GM12878 (cell line): ENCODE measurements at regions not wholly inside any gene's neighbourhood (a gene's known extent, or its start where the extent isn't known, plus 50 kb on each side); places are given as distances from the start of the nearest gene placed in this dataset.

Experiments used
- ATAC-seq: fragments of 200-7000 bp; cut with Tn5 transposase; 3 replicates; pipeline ENCODE4 v1.9.1; 2020; ENCODE audit warnings: mild to moderate bottlenecking, moderate library complexity
- BruUV-seq: library from RNA; stranded (reverse); fragments of 400-500 nt; replicated peaks from 2 replicates; lab custom pipeline; 2021; lab: Mats Ljungman, UMichigan
- CTCF ChIA-PET: fragments of 300-600 bp; sonication (Branson Sonifier 250); formaldehyde crosslinking; extraction: SDS; loops from one replicate; lab custom pipeline; 2021; ENCODE audit warnings: inconsistent platforms; lab: Yijun Ruan, JAX
- POLR2A ChIA-PET: fragments of 350-600 bp; formaldehyde crosslinking; extraction: SDS; loops from one replicate; lab custom pipeline; 2021; ENCODE audit warnings: inconsistent platforms; lab: Charles Lee
- RAD21 ChIA-PET: fragments of 300-600 bp; sonication (Branson Sonifier 250); formaldehyde crosslinking; loops from one replicate; lab custom pipeline; 2023; ENCODE audit warnings: antibody characterized with exemption; ENCODE audit not compliant: unreplicated experiment; lab: Charles Lee
- SMC1A ChIA-PET: fragments of 300-600 bp; sonication (Branson Sonifier 250); formaldehyde crosslinking; loops from one replicate; lab custom pipeline; 2023; ENCODE audit not compliant: unreplicated experiment, uncharacterized antibody; lab: Charles Lee
- DNase-seq: peaks from one replicate; pipeline ENCODE4 v3.0.0-alpha.2; 2011; ENCODE audit warnings: low read depth, low spot score
- FAIRE-seq: peaks from 3 replicates; lab custom pipeline; 2011; peaks lifted over from hg19 to GRCh38; lab: Jason Lieb, UNC
- H2AFZ ChIP-seq: 2 replicates; pipeline ENCODE4 v1.6.0; 2011; ENCODE audit warnings: low read depth, low read length, control low read depth; ENCODE audit not compliant: control insufficient read depth
- H3K27ac ChIP-seq: 2 replicates; pipeline ENCODE4 v1.5.1; 2011; ENCODE audit warnings: control low read depth; ENCODE audit not compliant: control insufficient read depth, insufficient read depth
- H3K27me3 ChIP-seq, 2 experiments: replicated peaks in 1 of 2; 2 replicates each; pipeline versions ENCODE4 v1.6.0 to v1.6.1; 2011; ENCODE audit warnings: low read length in 1 of 2; ENCODE audit not compliant: control insufficient read depth in 2 of 2, insufficient read depth in 2 of 2
- H3K36me3 ChIP-seq, 2 experiments: 2 replicates each; pipeline ENCODE4 v1.5.1; 2011; ENCODE audit warnings: low read length in 1 of 2; ENCODE audit not compliant: control insufficient read depth in 2 of 2, insufficient read depth in 2 of 2
- H3K4me1 ChIP-seq: 2 replicates; pipeline ENCODE4 v1.6.1; 2011; ENCODE audit warnings: mild to moderate bottlenecking, low read length, moderate library complexity, mixed read lengths; ENCODE audit not compliant: control insufficient read depth, insufficient read depth
- H3K4me2 ChIP-seq: 2 replicates; pipeline ENCODE4 v1.6.0; 2011; ENCODE audit warnings: control low read depth; ENCODE audit not compliant: control insufficient read depth, insufficient read depth
- H3K4me3 ChIP-seq: fragments of 200-600 bp; sonication (generic); 2 replicates; pipeline ENCODE4 v1.5.1; 2016
- H3K79me2 ChIP-seq: 2 replicates; pipeline ENCODE4 v1.6.0; 2011; ENCODE audit warnings: low read length; ENCODE audit not compliant: control insufficient read depth, insufficient read depth
- H3K9ac ChIP-seq: 2 replicates; pipeline ENCODE4 v1.8.0; 2011; ENCODE audit warnings: low read length, control low read depth, mixed read lengths; ENCODE audit not compliant: control insufficient read depth, insufficient read depth
- H3K9me3 ChIP-seq: replicated peaks from 3 replicates; pipeline ENCODE4 v1.5.1; 2011; ENCODE audit warnings: mild to moderate bottlenecking, low read length; ENCODE audit not compliant: control insufficient read depth, insufficient read depth
- H4K20me1 ChIP-seq: 2 replicates; pipeline ENCODE4 v1.6.0; 2011; ENCODE audit not compliant: control insufficient read depth, insufficient read depth
- EZH2 ChIP-seq: IDR thresholded peaks from 2 replicates; pipeline ENCODE4 v1.6.1; 2012; ENCODE audit warnings: low read depth, mild to moderate bottlenecking, control low read depth, inconsistent platforms, low read length, borderline replicate concordance; ENCODE audit not compliant: control insufficient read depth
- FOS ChIP-seq: IDR thresholded peaks from 3 replicates; pipeline ENCODE4 v1.6.1; 2011; ENCODE audit warnings: borderline replicate concordance; ENCODE audit not compliant: insufficient read length; ENCODE audit errors: extremely low read depth
- MTA2 ChIP-seq: fragments of 450-650 bp; IDR thresholded peaks from 2 replicates; pipeline ENCODE4 v1.6.1; 2016; ENCODE audit warnings: low read depth, mild to moderate bottlenecking, moderate library complexity
- PAX8 ChIP-seq: fragments of 450-650 bp; IDR thresholded peaks from 2 replicates; pipeline ENCODE4 v1.6.1; 2017; ENCODE audit warnings: mild to moderate bottlenecking, moderate library complexity
- YY1 ChIP-seq: IDR thresholded peaks from 2 replicates; pipeline ENCODE4 v1.6.1; 2011; ENCODE audit warnings: low read depth, mild to moderate bottlenecking, low read length
- ZNF24 ChIP-seq: fragments of 450-650 bp; IDR thresholded peaks from 2 replicates; pipeline ENCODE4 v1.6.1; 2017; ENCODE audit warnings: antibody characterized with exemption, mild to moderate bottlenecking
- ZSCAN29 ChIP-seq: fragments of 450-650 bp; IDR thresholded peaks from 2 replicates; pipeline ENCODE4 v1.6.1; 2017; ENCODE audit warnings: mild to moderate bottlenecking, moderate library complexity
- WGBS: methylation state at CpG from one replicate; pipeline ENCODE4 v1.1.6; 2016; ENCODE audit warnings: low lambda C conversion rate; ENCODE audit not compliant: insufficient replicate concordance, insufficient coverage; ENCODE audit errors: missing lambda C conversion rate; 5-methylcytosine and 5-hydroxymethylcytosine counted together
- in situ Hi-C: fragments of 300-500 bp; cut with MboI; formaldehyde crosslinking; loops from 9 replicates; pipeline ENCODE4 v1.14.3; 2018; ENCODE audit warnings: mixed read lengths
- intact Hi-C: fragments of 100-400 bp; cut with micrococcal nuclease; formaldehyde crosslinking; loops from one replicate; pipeline ENCODE4 v1.14.2; 2022; ENCODE audit not compliant: unreplicated experiment
- TF ChIP-seq, protein P1 (sequence below): fragments of 450-650 bp; IDR thresholded peaks from 2 replicates; pipeline ENCODE4 v1.6.1; 2016; ENCODE audit warnings: mild to moderate bottlenecking
- TF ChIP-seq, protein P2 (sequence below): fragments of 450-650 bp; IDR thresholded peaks from 2 replicates; pipeline ENCODE4 v1.6.1; 2017; ENCODE audit warnings: mild to moderate bottlenecking, moderate library complexity

DNA sequence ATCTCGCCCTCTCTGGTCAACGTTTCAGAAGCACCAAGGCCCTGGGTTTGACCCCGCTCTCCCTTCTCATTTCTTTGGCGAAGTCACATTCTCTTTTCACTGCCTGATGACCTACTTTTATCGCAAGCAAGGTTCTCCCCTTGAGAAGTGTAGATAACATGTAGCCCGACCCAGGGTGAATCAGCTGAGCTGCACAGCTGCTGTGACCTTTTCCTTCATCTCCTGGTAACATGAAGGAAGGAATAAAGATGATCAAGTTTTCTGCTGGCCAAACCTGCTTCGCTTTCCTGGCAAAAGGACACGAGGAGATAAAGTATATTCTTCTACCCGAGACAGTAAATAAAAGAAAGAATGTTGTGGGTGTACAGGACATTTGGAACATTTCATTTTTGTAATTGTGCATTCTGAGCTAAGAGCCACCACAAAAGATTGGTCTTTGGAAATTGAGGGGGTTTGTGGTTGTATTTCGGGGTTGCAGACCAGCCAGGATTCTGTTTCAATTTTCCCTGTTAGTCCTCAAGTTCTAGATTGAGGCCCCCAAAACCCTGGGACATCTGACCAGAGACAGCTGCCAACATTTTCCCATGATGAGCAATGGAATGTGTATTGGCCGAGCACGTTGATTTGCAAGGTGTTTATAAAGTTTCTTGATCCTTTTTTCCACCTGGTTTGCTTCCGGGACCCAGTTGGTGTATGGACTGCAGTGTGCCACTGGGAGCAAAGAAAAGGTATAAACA lies 155.1 kb upstream of the ZNF462 start:
- TF ChIP-seq, protein P1, sequence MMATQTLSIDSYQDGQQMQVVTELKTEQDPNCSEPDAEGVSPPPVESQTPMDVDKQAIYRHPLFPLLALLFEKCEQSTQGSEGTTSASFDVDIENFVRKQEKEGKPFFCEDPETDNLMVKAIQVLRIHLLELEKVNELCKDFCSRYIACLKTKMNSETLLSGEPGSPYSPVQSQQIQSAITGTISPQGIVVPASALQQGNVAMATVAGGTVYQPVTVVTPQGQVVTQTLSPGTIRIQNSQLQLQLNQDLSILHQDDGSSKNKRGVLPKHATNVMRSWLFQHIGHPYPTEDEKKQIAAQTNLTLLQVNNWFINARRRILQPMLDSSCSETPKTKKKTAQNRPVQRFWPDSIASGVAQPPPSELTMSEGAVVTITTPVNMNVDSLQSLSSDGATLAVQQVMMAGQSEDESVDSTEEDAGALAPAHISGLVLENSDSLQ: no peak
- TF ChIP-seq ZSCAN29: no peak
- TF ChIP-seq MTA2: no peak
- TF ChIP-seq EZH2: no peak
- no peak for TF ChIP-seq ZNF24
- no peak for TF ChIP-seq FOS
- TF ChIP-seq YY1: no peak
- TF ChIP-seq, protein P2, sequence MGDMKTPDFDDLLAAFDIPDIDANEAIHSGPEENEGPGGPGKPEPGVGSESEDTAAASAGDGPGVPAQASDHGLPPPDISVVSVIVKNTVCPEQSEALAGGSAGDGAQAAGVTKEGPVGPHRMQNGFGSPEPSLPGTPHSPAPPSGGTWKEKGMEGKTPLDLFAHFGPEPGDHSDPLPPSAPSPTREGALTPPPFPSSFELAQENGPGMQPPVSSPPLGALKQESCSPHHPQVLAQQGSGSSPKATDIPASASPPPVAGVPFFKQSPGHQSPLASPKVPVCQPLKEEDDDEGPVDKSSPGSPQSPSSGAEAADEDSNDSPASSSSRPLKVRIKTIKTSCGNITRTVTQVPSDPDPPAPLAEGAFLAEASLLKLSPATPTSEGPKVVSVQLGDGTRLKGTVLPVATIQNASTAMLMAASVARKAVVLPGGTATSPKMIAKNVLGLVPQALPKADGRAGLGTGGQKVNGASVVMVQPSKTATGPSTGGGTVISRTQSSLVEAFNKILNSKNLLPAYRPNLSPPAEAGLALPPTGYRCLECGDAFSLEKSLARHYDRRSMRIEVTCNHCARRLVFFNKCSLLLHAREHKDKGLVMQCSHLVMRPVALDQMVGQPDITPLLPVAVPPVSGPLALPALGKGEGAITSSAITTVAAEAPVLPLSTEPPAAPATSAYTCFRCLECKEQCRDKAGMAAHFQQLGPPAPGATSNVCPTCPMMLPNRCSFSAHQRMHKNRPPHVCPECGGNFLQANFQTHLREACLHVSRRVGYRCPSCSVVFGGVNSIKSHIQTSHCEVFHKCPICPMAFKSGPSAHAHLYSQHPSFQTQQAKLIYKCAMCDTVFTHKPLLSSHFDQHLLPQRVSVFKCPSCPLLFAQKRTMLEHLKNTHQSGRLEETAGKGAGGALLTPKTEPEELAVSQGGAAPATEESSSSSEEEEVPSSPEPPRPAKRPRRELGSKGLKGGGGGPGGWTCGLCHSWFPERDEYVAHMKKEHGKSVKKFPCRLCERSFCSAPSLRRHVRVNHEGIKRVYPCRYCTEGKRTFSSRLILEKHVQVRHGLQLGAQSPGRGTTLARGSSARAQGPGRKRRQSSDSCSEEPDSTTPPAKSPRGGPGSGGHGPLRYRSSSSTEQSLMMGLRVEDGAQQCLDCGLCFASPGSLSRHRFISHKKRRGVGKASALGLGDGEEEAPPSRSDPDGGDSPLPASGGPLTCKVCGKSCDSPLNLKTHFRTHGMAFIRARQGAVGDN: no peak
- no peak for TF ChIP-seq PAX8
- no peaks in the 10 kb centered on the region for H3K4me1 ChIP-seq
- no peaks in the 10 kb centered on the region for H3K36me3 ChIP-seq
- H3K9ac ChIP-seq: no peak overlapping the region
- H3K4me2 ChIP-seq: no peak overlapping the region
- ChIA-PET CTCF (no interaction called here), POLR2A (no interaction called here), RAD21 (no interaction called here), SMC1A (interaction anchor here (0.7 kb wide), 1 partner anchor 332 kb away, joined by 3 read pairs; no protein-coding TSS in a partner anchor)
- no peak overlapping the region for H3K27ac ChIP-seq
- intact Hi-C loops (no loop called here), in situ Hi-C loops (no loop called here)
- H4K20me1 ChIP-seq: no peaks in the 10 kb centered on the region
- FAIRE-seq (no peak), DNase-seq (no peak), ATAC-seq (no peak)
- no TSS peak for BruUV-seq
- H3K79me2 ChIP-seq: no peaks in the 10 kb centered on the region
- H2AFZ ChIP-seq: no peak overlapping the region
- H3K27me3 ChIP-seq: no peaks in the 10 kb centered on the region; a peak in 1 of 4 replicates
- WGBS: 16% methylated on average over 13 of the region's 13 CpGs
- no peaks in the 10 kb centered on the region; the same call in 2 of the 3 replicates for H3K9me3 ChIP-seq
- no peak overlapping the region for H3K4me3 ChIP-seq
